Activated CD4-positive, CD25-positive, alpha-beta regulatory T cell treated with anti-CD3 and anti-CD28 coated beads, Interleukin-2, amount 50 U/mL, for 16 hours (primary cell): ENCODE measurements at regions not wholly inside any gene's neighbourhood (a gene's known extent, or its start where the extent isn't known, plus 50 kb on each side); places are given as distances from the start of the nearest gene placed in this dataset.
"Not testable (repeated sequence)": the region's sequence is repeated elsewhere in the genome, so short reads cannot be mapped to it uniquely, and the experiment has no call there.

Experiments
- DNase-seq: peaks from one replicate; pipeline ENCODE4 v3.0.0-alpha.2; 2020; ENCODE audit warnings: low read depth, low spot score

DNA sequence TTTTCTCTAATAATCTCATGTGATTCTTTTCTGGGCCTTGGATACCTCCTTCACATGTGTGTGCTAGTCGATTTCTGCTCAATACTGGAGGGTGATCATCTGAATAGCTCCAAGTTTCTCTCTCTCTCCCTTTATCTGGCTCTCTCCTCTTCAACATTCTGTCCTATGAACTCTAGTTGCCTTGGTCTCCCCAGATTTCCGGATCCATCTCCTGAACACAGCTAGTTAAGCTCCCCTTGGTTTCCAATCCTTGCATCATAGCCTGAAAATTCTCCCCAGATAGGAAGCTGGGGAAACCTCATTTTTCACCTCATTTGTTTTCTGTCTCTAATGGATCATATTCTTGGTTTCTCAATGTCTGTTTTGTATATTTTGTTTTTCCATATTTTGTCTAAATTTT is 832.3 kb downstream of the MTRR start:
- DNase-seq: no peak

DNA sequence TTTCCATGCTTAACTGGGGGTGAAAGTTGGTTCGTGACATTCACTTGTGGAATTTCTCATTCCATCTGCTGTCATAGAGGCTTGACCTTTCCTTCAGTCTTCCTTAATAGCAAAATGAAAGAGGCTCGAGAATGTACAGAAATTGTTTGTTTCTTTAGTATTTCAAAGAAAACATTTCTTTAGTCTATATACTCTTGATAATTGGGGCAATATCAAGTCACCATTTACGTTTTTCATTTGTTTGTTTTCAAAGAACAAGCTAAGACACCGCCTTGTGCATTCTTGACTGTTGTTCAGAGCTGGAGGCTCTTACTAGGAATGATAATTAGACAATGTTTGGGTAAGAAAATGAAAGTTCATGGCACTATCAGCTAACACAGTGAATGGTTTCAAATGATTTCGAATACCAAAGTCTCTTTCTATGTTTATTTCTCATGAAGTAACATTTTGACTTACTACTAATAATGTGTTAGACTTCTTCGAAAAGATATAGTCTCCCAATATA is 835.4 kb downstream of the SEMA5A start:
- no peak for DNase-seq

DNA sequence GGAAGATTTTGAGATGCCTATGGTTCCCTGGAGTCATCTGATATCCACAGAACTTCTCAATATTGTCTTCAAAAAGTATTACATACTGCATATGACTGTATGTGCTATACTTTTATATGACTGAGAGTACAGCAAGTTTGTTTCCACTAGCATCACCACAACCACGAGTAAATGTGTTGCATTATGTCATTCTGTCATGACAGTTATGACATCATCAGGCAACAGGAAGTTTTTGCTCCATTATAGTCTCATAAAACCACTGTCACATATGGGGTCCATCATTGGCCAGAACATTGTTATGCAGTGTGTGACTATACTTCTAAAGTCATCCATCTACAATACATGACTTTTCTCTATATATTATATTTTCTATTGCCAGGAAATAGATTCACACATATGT is 831.7 kb downstream of the SEMA5A start:
- no peak for DNase-seq

DNA sequence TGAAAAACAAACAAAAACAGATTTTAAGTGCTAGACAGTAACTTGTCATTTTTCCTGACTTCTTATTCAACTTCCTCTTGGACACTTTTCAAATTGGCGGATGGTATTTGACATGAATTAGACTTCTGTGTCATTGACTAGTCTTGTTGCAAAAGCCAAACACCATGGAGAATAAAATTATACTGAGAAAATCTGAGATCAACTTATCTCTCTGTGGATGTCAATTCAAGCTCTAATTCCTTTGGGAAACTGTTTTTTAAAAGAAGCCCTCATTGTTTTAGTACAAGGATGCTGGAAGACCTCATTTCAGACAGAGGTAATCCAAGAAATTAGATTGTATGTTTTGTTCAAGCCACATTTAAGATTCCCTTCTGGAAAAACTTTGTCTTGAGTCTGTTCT is 831.0 kb downstream of the SEMA5A start:
- no peak for DNase-seq

GRCh38 chr5:8719796-8720195 is 826.1 kb downstream of the SEMA5A start:
- no peak for DNase-seq

DNA sequence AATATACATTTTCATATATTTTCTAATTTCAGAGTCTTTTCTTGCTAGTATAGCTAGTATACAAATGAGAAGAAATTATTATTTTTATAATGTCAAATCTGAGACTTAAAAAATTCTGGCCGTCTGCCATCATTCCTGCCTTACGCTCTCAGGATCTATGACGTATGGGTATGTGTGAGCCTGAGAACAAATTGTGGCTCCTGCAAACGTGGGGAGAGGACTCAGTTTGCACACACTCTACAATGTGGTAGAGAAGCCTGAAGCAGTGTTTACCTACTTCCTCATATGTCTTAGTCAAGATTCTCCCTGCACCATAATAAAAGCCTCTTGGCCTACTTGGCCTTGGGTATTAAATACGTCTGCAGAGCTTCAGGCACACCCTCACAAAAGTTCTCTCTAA is 825.4 kb downstream of the SEMA5A start:
- DNase-seq: no peak

DNA sequence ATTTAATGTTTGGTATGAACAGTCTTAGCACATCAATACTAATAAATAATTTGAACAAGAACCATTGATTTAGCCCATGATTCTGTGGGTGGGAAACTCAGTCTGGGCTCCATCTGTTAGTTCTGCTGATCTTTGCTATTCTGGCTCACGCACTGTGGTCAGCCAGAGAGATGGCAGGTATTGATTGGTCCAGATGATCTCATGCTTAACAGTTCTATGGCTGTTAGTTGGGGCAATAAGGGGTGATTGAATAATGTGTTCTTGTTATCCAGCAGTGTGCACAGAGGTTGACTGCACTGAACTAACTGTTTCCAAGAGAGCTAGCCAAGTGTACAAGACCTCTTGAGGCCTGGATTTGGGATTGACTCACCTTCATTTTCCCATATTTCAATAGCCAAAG is 824.3 kb downstream of the SEMA5A start:
- no peak for DNase-seq

DNA sequence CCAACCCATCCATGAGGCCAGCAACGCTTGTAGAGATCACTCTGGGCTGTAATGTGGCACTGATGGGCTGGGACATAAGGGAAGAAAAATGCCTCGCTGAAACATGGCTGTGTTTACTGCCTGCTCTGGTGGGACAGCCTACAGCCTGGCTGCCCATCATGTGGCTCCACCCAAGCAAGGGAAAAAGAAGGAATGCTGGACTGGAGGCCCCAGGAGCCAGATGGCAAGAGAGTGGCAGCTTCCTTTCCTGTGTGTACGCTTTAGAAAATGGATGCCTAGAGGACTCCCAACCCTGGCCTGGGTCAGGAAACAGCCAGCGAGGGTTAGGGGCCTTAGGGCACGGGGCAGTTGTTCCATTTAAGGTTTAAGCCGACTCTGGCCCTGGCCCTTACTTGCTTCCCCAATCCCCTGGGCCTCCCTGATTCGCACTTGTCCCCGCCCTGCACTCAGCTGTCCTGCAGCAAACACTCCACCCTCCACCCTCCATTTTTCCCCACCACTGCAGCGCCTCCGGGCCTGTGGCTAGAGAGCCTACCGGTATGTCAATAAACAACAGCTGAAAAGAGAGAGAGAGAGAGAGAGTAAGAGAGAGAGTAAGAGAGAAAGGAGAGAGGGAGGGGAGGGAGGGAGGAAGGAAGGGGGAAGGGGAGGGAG is 819.4 kb downstream of the SEMA5A start:
- DNase-seq: no peak

DNA sequence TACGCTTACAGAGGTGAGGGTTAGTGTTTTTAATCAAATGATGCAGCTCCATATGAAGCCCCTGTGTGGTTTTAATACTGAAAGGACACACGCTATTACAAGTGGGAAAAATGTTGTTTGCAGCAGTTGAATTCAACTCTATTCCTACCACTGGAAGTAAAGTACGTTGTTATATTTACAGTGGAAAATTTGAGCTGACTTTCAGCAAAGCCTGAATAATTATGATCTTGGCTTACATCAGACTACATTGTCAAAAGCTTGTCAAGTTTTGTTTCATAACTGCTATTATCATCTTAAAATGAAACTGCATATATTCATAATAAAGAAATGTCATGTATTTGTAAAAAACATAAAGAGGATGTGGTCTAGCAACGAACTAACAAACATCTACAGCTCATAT is 818.5 kb downstream of the SEMA5A start:
- no peak for DNase-seq

DNA sequence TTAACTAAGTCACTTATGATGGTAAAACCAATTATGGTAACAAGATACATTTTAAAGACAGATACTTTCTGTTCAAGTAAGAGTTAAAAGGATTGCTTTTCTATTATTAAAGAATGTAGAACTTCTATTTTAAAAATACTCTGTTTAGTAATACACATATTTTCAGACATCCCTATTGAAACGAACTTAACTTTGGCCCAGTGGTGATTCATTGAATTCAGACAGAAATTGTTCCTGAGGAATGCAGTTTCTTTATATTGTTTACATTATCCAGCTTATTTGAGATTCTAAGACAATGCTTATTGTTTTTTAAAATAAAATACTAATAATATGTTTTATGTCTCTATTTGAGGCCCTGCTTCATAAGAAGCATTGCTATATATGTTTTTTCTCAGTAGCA is 816.4 kb downstream of the SEMA5A start:
- DNase-seq: no peak

DNA sequence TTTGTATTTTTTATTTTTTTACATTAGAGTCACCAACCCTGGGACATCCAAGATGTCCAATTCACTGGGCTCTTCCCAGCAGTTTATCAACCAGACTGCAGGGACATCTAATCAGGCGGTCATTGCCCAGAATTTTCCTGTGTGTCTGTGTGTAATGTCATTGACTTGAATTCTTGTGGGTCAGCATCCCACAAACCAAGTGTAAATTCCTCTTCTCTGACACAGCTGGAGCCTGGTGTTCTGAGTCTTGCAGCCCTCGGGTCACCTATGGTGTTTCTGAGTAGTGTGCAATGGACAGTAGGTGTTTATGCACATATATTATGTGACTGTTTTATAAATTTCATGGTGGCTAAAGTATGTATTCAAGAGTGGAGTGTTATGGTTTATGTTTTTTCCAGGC is 815.7 kb downstream of the SEMA5A start:
- DNase-seq: no peak

DNA sequence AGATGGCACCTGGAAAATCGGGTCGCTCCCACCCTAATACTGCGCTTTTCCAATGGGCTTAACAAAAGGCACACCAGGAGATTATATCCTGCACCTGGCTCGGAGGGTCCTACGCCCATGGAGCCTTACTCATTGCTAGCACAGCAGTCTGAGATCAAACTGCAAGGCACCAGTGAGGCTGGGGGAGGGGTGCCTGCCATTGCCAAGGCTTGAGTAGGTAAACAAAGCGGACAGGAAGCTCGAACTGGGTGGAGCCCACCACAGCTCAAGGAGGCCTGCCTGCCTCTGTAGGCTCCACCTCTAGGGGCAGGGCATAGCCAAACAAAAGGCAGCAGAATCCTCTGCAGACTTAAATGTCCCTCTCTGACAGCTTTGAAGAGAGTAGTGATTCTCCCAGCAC is 814.8 kb downstream of the SEMA5A start:
- not testable (repeated sequence) for DNase-seq

GRCh38 chr5:8740595-8740994 is 805.3 kb downstream of the SEMA5A start:
- DNase-seq: no peak

DNA sequence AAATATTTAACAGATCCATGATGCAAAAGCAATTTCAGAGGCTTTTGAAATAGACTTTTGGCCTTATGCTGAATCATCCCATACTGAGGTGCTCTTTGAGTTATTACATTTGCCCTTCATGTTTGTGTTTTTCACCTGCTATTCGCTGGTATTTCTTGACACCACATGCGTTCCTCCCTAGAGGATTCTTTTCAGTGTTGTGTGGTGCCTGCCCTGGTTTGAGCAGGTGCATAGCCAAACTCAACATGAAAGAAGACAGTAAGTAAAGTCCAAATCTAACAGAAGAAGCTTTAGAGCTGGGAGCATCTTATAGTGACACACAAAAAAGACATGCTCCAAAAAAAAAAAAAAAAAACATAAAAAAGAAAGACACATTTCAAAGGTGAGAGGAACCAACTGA is 796.3 kb downstream of the SEMA5A start:
- DNase-seq: no peak

GRCh38 chr5:8750100-8750499 is 795.8 kb downstream of the SEMA5A start:
- DNase-seq: no peak

- DNase-seq: no peak
Measured at GRCh38 chr5:8751971-8752370, 793.9 kb downstream of the SEMA5A start.

DNA sequence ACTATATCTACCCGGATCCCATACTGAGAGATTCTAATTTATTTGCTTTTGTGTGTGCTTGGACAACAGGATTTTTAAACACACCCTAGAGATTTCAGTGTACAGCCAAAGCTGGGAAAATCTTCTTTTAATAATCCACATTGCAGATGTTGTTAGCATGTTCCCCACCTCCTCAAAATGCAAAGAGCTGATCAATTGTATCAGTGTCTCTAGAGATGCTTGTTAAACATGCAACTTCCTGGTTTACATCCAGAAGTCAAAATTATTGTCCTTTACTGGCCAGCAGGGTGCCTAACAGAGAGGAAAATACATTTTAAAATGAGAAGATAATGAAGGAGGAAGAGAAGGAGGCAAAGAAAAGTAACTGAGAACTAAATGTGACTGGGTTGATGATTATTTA is 793.3 kb downstream of the SEMA5A start:
- DNase-seq: no peak

- DNase-seq: no peak
Measured at GRCh38 chr5:8756498-8757084, 789.3 kb downstream of the SEMA5A start.

- no peak for DNase-seq
Measured at GRCh38 chr5:8765886-8766285, 780.0 kb downstream of the SEMA5A start.

GRCh38 chr5:8766448-8766847 is 779.4 kb downstream of the SEMA5A start:
- no peak for DNase-seq

DNA sequence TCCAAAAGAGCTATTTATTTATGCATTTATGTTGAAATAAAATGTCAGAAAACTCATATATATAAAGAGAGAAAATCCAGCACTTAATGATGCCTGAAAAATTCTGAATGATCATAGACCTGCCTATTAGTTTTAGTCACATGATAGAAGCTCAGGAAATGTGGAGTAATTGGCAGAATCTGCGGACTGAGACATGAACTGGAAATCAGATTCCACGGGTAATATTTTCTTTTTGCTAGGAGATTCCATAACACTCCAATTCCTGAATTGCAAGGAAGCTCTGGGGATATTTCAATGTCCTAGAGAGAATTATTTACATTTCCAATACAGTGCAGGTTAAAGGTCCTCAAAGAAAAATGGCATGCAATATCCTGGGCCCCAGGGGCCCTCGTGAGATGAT is 778.8 kb downstream of the SEMA5A start:
- DNase-seq: no peak

DNA sequence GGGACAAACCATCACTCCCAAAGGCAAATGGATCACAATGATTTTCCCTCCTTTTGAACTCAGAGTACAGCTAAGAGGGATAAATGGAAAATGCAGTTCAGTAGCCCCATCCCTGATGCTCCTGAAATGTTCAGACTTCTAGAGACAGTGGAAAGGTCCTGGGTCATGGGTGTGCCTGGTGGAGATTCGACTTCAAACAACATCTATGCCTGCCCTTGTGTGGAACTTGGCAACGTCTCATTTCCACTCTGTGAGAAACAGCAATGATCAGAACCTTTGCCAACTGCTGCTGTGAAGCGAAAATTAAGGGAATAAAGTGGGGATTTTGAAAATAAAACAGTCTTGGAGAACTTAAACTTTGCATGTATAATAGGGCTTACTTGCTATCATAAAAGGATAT is 778.1 kb downstream of the SEMA5A start:
- no peak for DNase-seq

DNA sequence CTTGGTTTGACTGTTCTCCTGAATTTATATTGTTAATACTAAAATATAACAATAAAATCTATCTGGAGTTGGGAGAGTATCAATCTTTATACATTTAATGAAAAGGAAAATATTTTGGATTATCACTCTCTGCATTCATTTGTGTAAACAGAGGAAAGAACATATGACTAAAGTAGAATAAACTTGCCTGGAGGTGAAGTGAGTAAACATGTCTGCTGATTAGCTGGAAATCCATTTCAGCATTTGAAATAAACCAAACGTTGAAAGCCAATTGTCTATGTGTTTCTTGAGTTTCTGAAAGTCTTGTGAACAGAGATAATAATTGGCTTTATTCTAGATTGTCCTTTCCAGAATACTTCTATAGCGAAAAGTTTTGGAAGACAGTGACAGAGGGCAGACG is 776.2 kb downstream of the SEMA5A start:
- no peak for DNase-seq

DNA sequence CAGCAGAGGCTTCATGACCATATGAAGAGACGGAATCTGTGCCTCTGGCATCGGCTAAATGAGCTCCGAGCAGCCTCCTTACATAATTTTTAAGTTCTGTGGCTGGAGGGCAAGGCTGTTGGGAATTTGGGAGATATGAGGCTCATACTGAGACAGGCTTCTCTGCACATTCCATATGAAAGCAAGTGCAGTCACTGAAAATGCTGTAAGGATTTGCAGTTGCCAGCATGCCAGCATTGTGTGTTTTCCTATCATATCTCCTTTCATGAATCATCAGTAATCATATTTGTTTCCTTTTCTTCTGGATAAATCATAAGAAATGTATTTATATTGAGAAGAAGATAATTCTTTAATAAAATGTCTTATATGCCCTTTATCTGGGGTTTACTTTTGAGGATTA is 775.4 kb downstream of the SEMA5A start:
- DNase-seq: no peak
